GM18861 (cell line): ENCODE measurements at regions not wholly inside any gene's neighbourhood (a gene's known extent, or its start where the extent isn't known, plus 50 kb on each side); places are given as distances from the start of the nearest gene placed in this dataset.

ENCODE experiments used
- ATAC-seq: cut with Tn5 transposase; IDR thresholded peaks from one replicate; pipeline ENCODE4 v1.9.1; 2021; ENCODE audit not compliant: unreplicated experiment

DNA sequence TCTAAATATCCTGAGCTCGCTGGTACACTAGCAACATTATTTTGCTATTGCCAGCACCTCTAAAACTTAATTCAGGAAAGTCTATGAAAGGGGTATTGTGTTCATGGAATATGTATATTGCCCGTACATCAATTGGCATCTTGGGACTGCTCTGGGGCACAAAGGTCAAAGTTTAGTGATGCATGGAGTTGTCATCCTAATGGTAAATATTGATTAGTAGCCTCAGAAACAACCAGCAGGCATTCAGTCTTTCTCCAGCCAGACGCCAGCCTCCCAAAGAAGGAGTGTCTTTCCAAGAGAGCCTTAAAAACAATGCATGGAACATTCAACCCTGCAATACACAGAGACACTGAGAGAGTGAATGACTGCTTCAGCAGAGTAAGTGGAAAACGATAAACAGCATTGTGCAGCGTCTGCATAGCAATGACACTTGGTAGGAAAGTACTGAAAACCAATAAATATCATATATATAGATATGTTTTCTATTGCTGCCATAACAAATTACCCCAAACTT is 377.3 kb downstream of the SHQ1 start:
- ATAC-seq = no peak

DNA sequence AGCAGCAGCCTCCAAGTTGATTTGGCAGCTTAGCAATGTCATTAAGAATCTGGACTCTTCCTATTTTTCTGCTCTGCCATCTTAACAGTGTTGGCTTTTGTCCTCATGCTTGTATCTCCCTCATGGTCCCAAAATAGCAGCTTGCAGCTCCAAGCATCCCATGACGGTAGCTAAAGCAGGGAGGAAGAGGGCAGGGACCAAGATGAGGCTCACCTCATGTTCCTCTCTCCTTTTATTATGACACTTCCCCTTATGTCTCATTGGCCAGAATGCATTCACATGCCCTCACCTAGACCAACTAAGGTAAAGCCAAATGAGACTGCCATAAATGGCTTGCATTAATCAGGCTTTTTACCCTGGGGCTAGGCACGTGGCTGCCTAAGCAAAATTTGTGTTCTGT is 382.4 kb downstream of the SHQ1 start:
- no peak for ATAC-seq

DNA sequence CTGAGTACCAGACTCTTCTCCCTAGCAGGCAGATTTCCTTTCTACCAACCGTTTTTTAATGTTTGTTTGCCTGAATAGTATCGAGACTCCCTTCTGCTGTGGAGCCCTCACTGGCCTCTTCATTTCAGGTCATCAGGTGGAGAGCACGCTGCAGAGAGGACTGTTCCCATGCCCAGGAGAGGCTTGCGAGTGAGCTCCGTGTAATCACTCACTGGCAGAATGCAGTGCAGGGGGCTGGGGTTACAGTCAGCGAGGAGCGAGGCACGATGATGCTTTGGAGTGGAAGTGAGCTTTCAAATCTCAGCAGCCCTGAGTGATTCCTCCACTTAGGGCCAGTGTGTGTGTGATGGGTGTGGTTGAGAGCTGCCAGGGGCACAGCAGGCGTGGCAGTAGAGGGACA is 385.2 kb downstream of the SHQ1 start:
- ATAC-seq = no peak

DNA sequence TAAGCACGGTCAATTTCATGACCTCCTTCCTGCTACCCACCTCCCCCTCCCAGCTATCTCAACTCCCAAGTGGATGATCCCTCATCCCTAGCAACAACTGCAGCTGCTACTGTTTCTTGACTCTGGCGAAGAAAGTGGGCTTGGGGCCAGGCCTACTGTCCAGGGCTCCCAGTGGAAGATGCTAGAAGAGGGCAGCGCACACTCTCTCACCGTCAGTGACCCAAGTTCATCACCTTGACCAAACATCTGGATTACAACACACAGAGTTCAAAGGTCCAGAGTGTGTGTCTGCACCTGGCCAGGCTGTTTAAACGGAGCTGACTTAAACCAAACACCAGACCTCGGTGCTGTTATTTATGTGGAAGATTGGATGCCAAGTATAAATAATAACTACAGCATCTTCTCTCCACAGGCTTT is 385.6 kb downstream of the SHQ1 start:
- ATAC-seq = no peak

DNA sequence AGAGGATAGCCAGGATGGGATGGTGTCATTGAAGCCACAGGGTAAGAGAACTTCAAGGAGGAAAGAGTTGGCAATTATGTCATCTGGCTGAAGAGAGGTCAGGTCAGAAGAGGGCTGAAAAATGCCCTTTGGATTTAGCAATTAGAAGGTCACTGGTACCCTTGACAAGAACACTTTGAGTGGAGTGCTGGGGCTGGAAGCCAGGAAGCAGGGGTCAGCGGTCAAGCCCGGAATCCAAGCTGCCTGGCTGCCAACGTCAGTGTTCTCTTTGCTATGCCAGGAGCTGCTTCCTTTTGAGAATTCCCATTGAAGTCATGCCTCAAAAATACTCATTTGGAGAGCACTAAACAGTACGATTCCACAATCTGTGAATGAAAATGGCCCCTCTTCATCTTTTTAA is 386.5 kb downstream of the SHQ1 start:
- ATAC-seq = no peak

DNA sequence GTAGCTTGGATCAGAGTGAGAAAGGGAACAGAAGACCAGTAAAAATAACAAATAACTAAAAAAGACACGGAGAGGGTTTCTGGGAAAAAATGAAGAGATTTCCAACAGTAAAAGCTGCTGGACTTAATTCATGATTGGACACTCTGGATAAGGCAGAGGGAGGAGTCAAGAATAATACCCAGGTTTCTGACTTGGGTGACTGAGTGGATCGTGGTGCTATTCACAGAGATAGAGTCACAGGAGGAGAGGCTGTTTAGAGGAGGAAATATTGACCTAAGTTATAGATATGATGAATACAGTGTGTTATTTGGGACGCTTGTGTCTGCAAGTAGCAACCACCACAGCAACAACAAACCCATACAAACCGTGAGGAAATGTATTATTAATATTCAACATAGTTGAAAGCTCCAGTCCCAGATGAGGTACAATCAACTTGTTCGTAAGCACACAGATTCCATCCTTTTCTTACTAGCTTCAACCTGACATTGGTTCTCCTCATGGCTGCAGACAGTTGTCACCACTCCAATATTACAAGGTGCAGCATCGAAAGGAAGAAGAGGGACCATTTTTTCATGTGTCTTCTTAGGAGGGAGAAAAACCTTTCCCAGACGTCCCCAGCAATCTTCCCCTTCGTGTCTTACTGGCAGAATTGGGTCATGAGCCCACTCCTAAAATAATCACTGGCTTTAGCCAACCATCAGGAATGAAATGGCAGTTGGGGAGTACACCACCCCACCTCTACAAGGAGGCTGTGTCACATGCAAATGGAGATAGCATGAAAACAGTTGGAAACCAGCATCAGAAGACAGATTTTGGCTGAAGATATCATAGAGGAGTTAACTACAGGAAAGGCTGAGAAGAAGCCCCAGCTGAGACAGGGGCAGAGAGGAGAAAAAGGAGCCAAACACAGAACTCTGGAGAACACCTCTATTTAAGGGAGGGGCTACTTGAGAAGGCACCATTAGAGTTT is 387.8 kb downstream of the SHQ1 start:
- ATAC-seq = no peak

DNA sequence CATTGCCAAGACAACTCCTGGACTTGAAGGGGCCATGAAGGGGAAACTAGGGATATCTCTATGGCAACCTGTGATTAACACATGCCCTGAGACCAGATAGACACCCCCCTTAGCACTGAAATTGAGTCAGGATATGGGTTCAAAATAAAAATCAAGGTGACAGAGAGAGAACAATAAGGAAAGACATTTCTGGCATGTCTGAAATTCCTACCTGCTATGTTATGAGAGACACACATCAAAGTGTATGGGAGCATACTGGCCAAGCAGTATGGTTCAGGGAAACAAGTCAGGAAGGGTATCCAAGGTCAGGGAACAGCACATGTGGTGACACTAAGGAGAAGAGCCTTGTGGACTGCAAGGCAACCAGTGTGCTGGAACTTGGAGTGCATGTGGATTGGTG is 388.7 kb downstream of the SHQ1 start:
- ATAC-seq = no peak

DNA sequence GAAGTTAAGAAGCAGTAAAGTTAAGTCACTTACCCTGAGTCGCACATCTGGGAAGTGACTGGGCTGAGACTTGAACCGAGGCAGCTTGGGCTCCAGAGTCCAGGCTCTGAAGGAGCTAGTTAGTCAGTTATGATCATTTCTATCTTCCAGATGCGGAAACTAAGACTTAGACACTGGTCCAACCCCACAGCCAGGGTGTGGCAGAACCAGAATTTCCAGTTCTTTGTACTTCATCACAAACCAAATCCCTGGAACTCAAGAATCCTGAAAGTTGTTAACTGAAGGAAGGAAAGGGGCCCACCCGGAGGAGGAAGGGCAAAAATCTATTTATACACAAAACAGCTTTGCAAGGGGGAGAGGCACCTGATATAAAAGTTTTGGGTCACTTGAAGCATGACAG is 389.9 kb downstream of the SHQ1 start:
- no peak for ATAC-seq

DNA sequence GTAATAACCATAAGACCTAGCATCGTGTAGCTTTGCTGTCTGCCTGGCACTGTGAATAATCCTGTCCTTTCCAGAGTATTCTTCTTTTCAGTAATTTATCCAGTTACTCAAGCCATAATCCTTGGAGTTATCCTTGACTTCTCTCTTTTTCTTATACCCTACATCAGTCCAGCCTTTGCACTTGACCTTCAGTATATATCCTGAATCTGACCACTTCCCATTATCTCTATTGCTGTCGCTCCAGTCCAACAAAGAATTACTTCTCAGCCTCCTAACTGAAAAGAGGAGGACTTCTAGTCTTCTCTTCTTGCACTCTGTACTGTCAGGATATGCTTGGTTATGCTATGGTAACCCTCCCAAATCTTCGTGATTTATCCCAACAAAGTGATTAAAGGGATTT is 393.8 kb downstream of the SHQ1 start:
- no peak for ATAC-seq

DNA sequence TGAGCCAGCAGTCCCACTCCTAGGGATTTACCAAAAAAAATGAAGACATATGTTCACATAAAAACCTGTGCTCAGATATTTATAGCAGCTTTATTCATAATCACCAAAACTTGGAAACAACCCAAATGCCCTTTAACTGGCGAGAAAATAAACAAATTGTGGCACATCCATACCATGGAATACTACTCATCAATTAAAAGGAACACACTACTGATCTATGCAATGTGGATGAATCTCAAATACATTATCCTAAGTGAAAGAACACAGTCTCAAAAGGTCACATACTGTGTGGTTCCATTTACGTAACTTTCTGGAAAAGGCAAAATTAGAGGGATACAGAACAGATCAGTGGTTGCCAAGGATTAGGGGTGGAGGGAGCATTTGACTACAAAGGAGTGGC is 394.5 kb downstream of the SHQ1 start:
- ATAC-seq = no peak

DNA sequence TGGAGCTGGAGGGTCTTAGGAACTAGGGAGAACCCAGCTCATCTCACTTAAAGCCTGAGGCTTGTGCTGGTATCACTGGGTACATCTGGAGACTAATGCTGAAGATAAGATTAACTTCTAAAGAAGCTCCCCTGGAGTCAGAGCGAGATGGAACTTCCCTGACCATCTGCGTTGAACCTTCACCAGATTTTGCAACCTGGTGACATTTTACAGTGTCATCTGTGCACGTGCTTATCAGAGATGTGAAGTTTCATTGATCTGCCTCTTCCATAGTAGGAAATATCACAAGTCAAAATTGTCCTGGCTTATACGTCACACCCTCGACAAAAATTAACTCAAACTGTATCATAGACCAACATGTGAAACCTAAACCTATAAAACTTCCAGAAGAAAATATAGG is 395.5 kb downstream of the SHQ1 start:
- no peak for ATAC-seq

DNA sequence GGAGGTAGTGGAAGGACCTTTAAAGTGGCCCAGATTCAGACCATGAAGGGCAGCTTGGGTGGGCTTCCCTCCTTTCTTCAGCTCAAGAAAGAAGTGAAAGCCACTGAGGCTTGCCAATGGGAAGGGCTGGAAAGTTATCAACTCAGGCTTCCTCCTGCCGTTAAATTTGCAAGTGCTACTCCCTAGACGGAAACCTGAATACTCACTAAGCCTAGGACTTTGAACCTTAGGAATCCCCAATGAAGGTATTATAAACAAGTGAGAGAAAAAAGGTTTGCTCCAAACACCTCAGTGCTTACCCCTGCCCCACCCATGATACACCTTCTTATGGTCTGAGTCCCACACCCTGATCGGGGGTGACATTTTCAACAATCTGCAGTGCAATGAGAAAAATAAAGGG is 396.4 kb downstream of the SHQ1 start:
- no peak for ATAC-seq

DNA sequence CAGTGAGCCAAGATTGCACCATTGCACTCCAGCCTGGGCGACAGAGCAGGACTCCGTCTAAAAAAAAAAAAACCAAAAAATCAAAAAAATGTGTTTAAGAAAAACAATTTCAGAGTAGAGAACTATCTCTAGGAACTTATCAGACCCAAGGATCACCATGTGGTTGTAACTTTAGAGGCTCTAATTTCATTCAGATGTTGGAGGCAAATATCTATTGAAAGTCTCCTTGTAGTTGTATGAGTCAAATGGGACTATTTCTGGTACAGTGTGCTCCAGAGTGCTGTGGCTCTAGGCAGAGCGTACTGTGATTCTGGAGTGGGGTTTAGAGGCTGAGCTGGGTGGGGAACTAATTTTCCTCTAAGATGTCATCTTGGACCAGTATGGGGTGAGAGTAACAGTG is 398.7 kb downstream of the SHQ1 start:
- no peak for ATAC-seq

DNA sequence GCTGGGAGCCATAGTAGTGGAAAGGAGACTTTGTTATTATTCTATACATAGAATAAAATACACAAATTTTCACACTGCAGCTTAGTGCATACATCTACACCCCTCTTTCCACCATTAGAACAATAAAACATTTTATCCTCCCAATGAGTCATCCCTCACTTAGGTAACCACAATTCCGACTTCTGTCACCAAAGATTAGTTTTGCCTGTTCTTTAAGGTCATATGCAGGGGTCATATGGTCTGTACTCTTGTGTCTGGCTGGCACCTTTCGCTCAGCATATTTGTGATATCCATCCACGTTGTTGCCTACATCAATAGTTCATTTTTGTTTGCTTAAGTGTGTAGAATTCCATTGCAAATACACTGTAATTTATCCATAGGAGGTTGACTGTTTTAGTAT is 399.4 kb downstream of the SHQ1 start:
- no peak for ATAC-seq

DNA sequence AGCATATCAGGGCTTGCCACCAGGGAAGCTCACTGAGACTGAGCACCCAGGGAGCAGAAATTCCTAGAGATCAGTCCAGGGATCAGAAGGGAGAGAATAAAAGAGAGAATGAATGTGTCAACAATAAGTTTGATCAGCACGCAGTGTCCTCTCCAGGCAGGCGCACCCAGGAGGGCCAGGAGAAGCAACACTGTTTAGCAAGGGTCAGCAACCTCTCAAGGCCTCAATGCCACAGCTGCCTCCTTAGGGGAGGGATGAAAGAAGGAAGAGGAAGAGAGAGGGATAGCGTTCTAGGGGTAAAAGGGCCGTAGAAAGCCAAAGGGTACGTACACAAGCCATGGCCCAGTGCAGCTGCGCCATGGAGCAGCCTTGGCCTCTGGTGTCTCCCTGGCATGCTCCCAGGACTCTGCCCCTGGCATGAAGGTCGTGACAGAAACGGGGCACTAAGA is 399.8 kb downstream of the SHQ1 start:
- ATAC-seq = no peak

DNA sequence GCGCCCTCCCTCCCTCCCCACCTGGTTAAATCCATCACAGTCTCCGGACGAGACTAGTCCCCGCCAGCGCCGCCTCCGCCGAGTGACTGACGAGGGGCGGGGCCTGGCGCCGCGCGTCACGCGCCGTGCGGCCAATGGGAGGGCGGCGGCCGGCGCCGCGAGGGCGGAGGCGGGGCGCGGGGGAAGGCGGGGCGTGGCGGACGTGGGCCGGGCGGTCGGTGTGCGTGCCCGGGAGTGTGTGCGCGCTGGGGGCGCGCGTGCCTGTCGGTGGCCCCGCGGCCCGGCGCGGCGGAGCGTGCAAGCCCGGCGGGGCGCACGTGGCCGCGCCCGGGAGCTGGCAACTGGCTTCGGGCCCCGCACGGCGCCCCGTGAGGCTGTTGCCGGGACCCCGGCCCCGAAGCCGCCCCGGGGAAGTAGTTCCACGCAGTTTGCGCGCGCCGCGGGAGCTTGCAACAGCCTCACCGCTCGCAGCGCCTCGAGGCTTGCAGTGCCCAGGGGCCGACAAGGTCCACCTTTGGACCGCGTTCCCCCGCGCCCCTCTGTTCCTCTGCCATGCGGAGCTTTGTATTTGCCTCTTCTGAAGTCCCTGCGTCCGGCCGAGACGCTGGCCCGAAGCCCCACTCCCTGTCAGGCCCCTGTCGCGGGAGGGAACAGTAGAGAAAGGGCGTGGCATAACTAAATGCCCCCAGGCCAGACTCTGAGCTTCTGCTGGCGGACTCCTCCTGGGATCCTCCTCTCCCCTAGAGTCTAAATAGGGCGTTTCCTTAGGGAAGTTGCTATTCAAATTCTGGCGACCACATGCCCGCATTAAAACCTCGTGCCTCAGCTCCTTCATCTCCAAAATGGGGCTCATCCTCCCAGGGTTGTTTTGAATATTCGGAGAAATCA is 400.9 kb downstream of the SHQ1 start:
- peak; percentile 79 for ATAC-seq

DNA sequence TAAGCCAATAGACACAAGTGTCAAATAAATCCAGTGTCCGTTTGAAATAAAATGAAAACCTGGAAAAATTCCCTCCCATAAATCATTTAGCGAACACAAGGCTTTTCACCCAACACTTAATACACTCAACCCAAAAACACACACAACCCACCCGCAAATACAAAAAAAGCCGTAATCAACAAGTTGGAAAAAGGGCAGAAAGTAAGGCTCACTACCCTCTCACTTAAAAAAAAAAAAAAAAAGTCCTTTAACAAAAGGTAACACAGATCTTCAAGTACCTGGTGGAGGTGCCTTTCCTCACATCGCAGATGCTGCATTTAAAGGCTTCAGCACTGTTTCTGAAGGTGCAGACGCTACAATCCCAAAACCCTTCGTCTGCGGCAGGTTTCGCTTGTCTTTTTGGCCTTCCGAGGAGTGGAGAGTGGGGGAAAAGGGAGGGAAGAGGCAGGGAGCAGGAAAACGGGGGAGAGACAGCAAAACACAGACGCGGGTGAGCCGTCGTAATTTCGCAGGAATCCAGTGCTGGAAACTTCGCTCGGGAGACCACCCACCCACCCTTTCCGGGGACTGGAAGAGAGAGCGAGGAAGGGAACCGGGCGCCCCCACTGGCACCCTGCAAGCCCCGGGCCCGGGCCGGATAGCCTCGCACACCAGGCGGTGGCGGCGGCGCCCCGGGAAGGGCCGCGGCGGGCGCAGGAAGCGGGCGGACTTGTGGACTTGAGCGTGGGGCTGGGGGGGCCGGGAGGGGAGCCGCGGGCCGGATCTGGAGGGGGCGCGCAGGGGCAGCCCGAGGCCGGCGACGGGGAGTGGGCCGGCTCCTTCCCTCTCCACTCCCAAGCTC is 401.8 kb downstream of the SHQ1 start, which contains the start of gene RYBP:
TSS of gene RYBP (minus strand) at position 404 of the 841 bp plus-strand sequence.
- peak; percentile 13 for ATAC-seq

DNA sequence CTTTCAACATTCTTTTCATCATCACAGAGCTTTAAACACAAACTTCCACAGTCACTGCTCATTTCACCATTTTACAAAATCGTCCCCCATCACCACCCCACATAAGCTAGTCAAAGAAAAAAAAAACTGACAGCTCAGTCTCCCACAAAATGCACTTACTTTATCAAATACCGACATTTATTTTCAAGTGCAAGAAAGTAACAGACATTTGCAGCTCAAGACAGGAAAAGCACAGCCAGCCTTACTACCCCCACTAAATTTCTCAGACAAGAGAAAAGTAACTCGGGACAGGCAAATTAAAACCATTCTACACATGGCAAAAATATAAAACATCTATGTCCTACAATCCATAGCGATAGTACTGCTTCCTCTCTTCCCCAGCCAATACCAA is 402.4 kb downstream of the SHQ1 start:
- ATAC-seq = no peak

DNA sequence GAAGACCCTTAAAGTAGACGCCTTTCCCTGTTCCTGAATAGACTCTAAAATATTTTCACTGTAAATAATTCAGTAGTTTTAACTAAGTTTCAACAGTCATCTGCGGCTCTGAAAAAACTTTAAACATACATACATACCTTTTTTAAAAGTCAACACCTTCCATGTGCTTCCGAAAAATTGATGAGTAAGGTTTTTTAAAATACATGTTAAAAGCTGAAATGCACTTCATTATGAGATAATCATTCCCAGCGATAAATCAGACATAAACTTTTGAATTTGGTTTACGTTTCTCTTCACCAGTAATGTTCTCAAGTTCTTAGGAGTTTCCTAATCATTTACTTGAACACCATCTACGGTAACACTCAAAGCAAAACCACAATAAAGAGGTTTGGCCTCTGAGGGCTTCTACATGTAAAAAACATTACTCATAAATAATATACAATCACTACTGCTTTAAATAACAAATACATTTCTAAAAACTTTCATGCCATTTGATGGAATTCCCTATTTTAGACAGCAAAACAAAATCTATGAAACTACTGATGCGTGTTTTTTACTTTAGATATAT is 403.5 kb downstream of the SHQ1 start:
- ATAC-seq = no peak

DNA sequence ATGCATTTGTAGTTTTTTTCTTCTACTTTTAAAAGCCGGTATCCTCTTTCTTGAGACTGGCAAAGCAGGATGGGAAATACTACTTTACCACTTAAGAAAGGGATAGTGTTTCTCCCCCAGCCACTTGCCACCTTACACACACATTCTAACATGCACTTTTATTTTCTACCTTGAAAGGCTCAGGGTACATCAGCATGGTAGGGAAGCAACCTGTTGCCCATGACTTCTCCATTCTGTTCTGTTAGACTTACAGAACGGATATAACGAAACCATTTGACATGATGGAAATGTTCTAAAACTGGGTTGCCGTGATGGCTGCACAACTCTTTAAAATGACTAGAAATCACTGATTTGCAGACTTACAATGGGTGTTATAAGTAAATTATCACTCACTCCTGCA is 405.5 kb downstream of the SHQ1 start:
- no peak for ATAC-seq
